ENCODE measurements at regions not wholly inside any gene's neighbourhood (a gene's known extent, or its start where the extent isn't known, plus 50 kb on each side); places are given as distances from the start of the nearest gene placed in this dataset.
"Not testable (repeated sequence)": the region's sequence is repeated elsewhere in the genome, so short reads cannot be mapped to it uniquely, and the experiment has no call there.

DNA sequence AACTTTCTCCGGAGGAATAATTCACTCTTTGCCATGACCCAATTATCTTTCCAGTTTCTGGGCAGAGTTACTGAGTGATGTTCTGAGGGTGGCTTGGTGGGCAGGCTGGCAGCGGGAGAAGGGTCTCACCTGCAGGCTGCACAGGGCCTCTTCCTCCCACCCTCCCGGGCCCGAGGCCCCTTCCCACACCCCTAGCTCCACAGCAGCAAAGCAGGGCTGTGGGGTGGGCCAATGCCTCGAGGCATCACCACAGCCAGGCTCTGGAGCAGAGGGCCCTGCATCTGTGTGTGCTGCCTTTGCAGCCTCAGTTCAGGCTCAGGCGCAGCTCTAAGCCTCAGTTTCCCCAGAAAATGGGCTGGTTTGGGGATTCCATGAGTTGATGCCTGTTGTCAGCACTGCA lies 120.2 kb upstream of the FOXD4L5 start:
- DNase-seq (ENCODE audit: low spot score): no peak
- H3K4me1 Mint-ChIP-seq (ENCODE audit: unreplicated experiment): no peaks in the 10 kb centered on the region
- no peak overlapping the region for H3K27ac Mint-ChIP-seq (ENCODE audit: unreplicated experiment)
- TF ChIP-seq, protein P1, sequence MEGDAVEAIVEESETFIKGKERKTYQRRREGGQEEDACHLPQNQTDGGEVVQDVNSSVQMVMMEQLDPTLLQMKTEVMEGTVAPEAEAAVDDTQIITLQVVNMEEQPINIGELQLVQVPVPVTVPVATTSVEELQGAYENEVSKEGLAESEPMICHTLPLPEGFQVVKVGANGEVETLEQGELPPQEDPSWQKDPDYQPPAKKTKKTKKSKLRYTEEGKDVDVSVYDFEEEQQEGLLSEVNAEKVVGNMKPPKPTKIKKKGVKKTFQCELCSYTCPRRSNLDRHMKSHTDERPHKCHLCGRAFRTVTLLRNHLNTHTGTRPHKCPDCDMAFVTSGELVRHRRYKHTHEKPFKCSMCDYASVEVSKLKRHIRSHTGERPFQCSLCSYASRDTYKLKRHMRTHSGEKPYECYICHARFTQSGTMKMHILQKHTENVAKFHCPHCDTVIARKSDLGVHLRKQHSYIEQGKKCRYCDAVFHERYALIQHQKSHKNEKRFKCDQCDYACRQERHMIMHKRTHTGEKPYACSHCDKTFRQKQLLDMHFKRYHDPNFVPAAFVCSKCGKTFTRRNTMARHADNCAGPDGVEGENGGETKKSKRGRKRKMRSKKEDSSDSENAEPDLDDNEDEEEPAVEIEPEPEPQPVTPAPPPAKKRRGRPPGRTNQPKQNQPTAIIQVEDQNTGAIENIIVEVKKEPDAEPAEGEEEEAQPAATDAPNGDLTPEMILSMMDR (IDR thresholded peaks at IDR 0.05; ENCODE audit: unreplicated experiment): no peak
- peaks cover 22% of the 10 kb centered on the region for H3K36me3 Mint-ChIP-seq (ENCODE audit: low read depth, unreplicated experiment)
- no peak overlapping the region for H3K4me3 Mint-ChIP-seq (ENCODE audit: unreplicated experiment)
- H3K9me3 Mint-ChIP-seq (ENCODE audit: unreplicated experiment): peaks cover 37% of the 10 kb centered on the region
- H3K27me3 Mint-ChIP-seq (ENCODE audit: unreplicated experiment): peaks cover 28% of the 10 kb centered on the region

DNA sequence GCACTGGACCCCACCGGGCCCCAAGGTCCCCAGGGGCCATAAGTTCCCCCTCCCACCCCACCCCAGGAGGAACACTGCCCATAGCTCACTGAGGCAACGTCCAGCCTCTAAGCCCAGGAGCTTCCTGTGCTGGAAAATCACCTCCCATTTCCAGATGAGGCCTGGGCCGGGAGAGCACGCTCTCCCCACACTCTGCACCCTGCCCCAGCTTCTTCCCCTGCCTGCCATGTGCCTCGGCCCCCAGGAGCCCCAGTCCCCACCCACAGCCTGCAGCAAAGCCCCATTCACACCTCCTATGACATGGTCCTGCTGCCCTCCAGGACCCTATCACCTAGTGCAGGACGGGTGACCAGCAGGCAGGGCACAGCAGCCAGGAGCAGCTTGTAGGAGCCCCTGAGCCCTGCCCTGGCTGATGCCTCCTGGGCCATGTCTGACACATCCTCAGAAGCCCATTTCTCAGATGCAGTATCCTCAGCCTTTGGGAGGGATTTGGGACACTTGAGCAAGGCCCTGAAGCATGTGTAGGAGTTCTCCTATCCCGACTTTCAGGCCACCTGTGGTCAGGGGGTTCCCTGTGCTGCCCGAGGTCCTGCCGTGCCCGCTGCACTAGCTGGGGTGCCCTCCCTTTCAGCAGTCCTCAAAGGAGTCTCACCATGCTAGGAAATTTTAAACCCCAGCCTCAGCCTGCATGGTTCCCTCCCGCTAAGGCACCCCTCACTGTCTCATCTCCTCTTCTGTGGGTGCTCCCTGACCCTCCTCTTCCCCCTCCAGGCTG lies 119.4 kb upstream of the FOXD4L5 start:
- DNase-seq (ENCODE audit: low spot score): no peak
- no peak overlapping the region for H3K27ac Mint-ChIP-seq (ENCODE audit: unreplicated experiment)
- H3K4me3 Mint-ChIP-seq (ENCODE audit: unreplicated experiment): no peak overlapping the region
- peaks cover 22% of the 10 kb centered on the region for H3K27me3 Mint-ChIP-seq (ENCODE audit: unreplicated experiment)
- peaks cover 30% of the 10 kb centered on the region for H3K9me3 Mint-ChIP-seq (ENCODE audit: unreplicated experiment)
- H3K36me3 Mint-ChIP-seq (ENCODE audit: low read depth, unreplicated experiment): peaks cover 22% of the 10 kb centered on the region
- no peaks in the 10 kb centered on the region for H3K4me1 Mint-ChIP-seq (ENCODE audit: unreplicated experiment)
- TF ChIP-seq, protein P1 (IDR thresholded peaks at IDR 0.05; ENCODE audit: unreplicated experiment): no peak

DNA sequence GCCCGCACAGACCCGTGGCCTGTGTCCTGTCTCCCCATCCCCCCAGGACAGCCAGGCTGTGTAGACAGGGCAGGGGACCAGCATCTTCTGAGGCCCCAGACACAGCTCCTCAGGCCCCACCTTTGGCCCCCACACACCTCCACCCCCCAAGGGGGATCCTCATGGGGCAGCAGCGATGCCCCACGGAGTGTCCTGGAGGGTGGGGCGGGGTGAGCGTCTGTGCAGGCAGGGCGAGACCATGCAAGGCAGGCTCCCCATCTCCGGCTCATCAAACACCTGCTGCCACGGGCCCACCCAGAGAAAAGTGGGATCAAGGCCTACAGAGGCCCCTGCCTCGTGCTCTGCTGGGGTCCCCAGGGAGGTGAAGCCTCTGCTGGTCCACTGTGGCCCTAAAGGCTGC lies 118.7 kb upstream of the FOXD4L5 start:
- no peak overlapping the region for H3K27ac Mint-ChIP-seq (ENCODE audit: unreplicated experiment)
- peaks cover 22% of the 10 kb centered on the region for H3K27me3 Mint-ChIP-seq (ENCODE audit: unreplicated experiment)
- peaks cover 22% of the 10 kb centered on the region for H3K36me3 Mint-ChIP-seq (ENCODE audit: low read depth, unreplicated experiment)
- no peak overlapping the region for H3K4me3 Mint-ChIP-seq (ENCODE audit: unreplicated experiment)
- TF ChIP-seq, protein P1 (IDR thresholded peaks at IDR 0.05; ENCODE audit: unreplicated experiment): no peak
- no peaks in the 10 kb centered on the region for H3K4me1 Mint-ChIP-seq (ENCODE audit: unreplicated experiment)
- DNase-seq (ENCODE audit: low spot score): no peak
- H3K9me3 Mint-ChIP-seq (ENCODE audit: unreplicated experiment): peaks cover 29% of the 10 kb centered on the region

GRCh38 chr9:65403072-65403471 lies 118.1 kb upstream of the FOXD4L5 start:
- not testable (repeated sequence) for H3K4me1 Mint-ChIP-seq (ENCODE audit: unreplicated experiment); DNase-seq (ENCODE audit: low spot score); H3K27ac Mint-ChIP-seq (ENCODE audit: unreplicated experiment); H3K4me3 Mint-ChIP-seq (ENCODE audit: unreplicated experiment)
- Mint-ChIP-seq H3K36me3 (ENCODE audit: low read depth, unreplicated experiment) (peaks cover 17% of the 10 kb centered on the region), H3K9me3 (ENCODE audit: unreplicated experiment) (peaks cover 24% of the 10 kb centered on the region), H3K27me3 (ENCODE audit: unreplicated experiment) (peaks cover 18% of the 10 kb centered on the region)

DNA sequence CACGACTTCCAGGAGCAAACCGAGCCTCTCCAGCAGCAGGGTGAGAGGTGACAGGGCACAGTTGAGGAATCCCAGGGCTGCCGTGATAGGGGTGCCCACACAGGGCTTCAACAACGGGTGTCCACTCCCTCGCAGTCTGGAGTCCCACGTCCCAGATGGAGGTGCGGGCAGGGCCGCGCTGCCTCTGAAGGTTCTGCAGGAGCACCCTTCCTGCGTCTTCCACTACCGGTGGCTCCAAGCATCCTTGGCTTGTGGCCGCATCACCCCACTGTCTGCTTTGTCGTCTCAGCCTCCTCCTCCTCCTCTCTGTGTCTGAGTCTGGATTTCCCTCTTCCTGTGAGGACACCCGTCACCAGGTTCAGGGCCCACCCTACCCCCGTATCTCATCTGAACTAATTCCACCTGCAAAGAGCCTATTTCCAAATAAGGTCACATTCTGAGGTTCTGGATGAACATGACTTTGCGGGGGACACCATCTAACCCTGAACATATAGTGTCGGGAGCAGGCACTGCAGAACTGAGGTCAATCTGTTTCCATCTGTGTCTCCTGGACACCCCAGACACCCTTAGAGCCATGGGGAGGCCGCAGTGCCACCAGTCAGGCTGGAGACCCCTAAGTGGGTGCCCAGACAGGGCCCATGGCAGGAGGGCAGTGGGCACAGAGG lies 117.3 kb upstream of the FOXD4L5 start:
- Mint-ChIP-seq H3K27me3 (ENCODE audit: unreplicated experiment) (peaks cover 18% of the 10 kb centered on the region), H3K9me3 (ENCODE audit: unreplicated experiment) (peaks cover 23% of the 10 kb centered on the region), H3K36me3 (ENCODE audit: low read depth, unreplicated experiment) (peaks cover 11% of the 10 kb centered on the region)
- H3K4me3 Mint-ChIP-seq (ENCODE audit: unreplicated experiment); H3K27ac Mint-ChIP-seq (ENCODE audit: unreplicated experiment); DNase-seq (ENCODE audit: low spot score); H3K4me1 Mint-ChIP-seq (ENCODE audit: unreplicated experiment): not testable (repeated sequence)

GRCh38 chr9:65401456-65402045 lies 116.5 kb upstream of the FOXD4L5 start:
- Mint-ChIP-seq H3K36me3 (ENCODE audit: low read depth, unreplicated experiment) (peaks cover 11% of the 10 kb centered on the region), H3K9me3 (ENCODE audit: unreplicated experiment) (peaks cover 23% of the 10 kb centered on the region), H3K27me3 (ENCODE audit: unreplicated experiment) (peaks cover 18% of the 10 kb centered on the region)
- H3K4me3 Mint-ChIP-seq (ENCODE audit: unreplicated experiment); H3K4me1 Mint-ChIP-seq (ENCODE audit: unreplicated experiment); DNase-seq (ENCODE audit: low spot score); H3K27ac Mint-ChIP-seq (ENCODE audit: unreplicated experiment): not testable (repeated sequence)
